BLaER1 treated with 17β-estradiol and CSF1 and Interleukin-3, amounts not matched to agents 10 nM and 100 nM (cell line): ENCODE measurements at regions not wholly inside any gene's neighbourhood (a gene's known extent, or its start where the extent isn't known, plus 50 kb on each side); places are given as distances from the start of the nearest gene placed in this dataset.

Source experiments
- H3K27ac ChIP-seq, 11 experiments: shearing (Covaris generic); formaldehyde crosslinking; 2 replicates each; pipeline ENCODE4 v1.8.1; 2022
- H3K27me3 ChIP-seq, 11 experiments: shearing (Covaris generic); formaldehyde crosslinking; 2 replicates each; pipeline ENCODE4 v1.8.1; 2022
- H3K36me3 ChIP-seq, 11 experiments: shearing (Covaris generic); formaldehyde crosslinking; 2 replicates each; pipeline ENCODE4 v1.8.1; 2022
- H3K4me1 ChIP-seq, 10 experiments: shearing (Covaris generic); formaldehyde crosslinking; 2 replicates each; pipeline ENCODE4 v1.8.1; 2022
- H3K4me2 ChIP-seq, 11 experiments: shearing (Covaris generic); formaldehyde crosslinking; 2 replicates each; pipeline ENCODE4 v1.8.1; 2022
- H3K4me3 ChIP-seq, 10 experiments: shearing (Covaris generic); formaldehyde crosslinking; 2 replicates each; pipeline ENCODE4 v1.8.1; 2022
- H3K9ac ChIP-seq, 11 experiments: shearing (Covaris generic); formaldehyde crosslinking; 2 replicates each; pipeline ENCODE4 v1.8.1; 2022
- H3K9me3 ChIP-seq, 11 experiments: shearing (Covaris generic); formaldehyde crosslinking; replicated peaks in 1 of 11; 2 replicates each; pipeline ENCODE4 v1.8.1; 2022
- H4K20me1 ChIP-seq, 11 experiments: shearing (Covaris generic); formaldehyde crosslinking; 2 replicates each; pipeline ENCODE4 v1.8.1; 2022
- Cebpa-rat ChIP-seq, 11 experiments: shearing (Covaris generic); IDR thresholded peaks; 2 replicates each; pipeline ENCODE4 v1.8.1; 2022

- H3K4me1 ChIP-seq, result peaks cover 0 to 11% (median 8%) of the 10 kb centered on the region in 10 experiments; a peak in 10 of 20 replicates
- no peak for TF ChIP-seq Cebpa-rat (IDR thresholded peaks at IDR 0.05)
- no peaks in the 10 kb centered on the region for H3K36me3 ChIP-seq
- no peak overlapping the region for H3K27ac ChIP-seq
- H3K4me2 ChIP-seq, result no peak overlapping the region
- no peaks in the 10 kb centered on the region for H4K20me1 ChIP-seq
- no peaks in the 10 kb centered on the region for H3K27me3 ChIP-seq
- no peak overlapping the region for H3K9ac ChIP-seq
- H3K4me3 ChIP-seq, result no peak overlapping the region
- peaks cover 7 to 26% (median 18%) of the 10 kb centered on the region in 11 experiments; a peak in 20 of 22 replicates for H3K9me3 ChIP-seq
These were observed 334.1 kb downstream of the TOX3 start for GRCh38 chr16:52212841-52213240.

- no peaks in the 10 kb centered on the region for H4K20me1 ChIP-seq
These were observed 337.7 kb downstream of the TOX3 start for GRCh38 chr16:52209227-52209626.

GRCh38 chr16:52203096-52203495 is 343.8 kb downstream of the TOX3 start:
- Histone ChIP-seq H4K20me1 (no peaks in the 10 kb centered on the region), H3K9ac (no peak overlapping the region), H3K9me3 (peaks cover 0 to 11% (median 10%) of the 10 kb centered on the region in 11 experiments; a peak in 14 of 22 replicates), H3K4me1 (no peaks in the 10 kb centered on the region), H3K36me3 (no peaks in the 10 kb centered on the region), H3K27me3 (no peaks in the 10 kb centered on the region), H3K4me2 (no peak overlapping the region), H3K27ac (no peak overlapping the region), H3K4me3 (no peak overlapping the region)
- no peak for TF ChIP-seq Cebpa-rat (IDR thresholded peaks at IDR 0.05)

More at GRCh38 chr16:52209227-52209626, 337.7 kb downstream of the TOX3 start:
- peaks cover 0 to 5% (median 3%) of the 10 kb centered on the region in 10 experiments; a peak in 10 of 20 replicates for H3K4me1 ChIP-seq
- H3K9ac ChIP-seq, result no peak overlapping the region
- H3K4me2 ChIP-seq, result no peak overlapping the region
- no peaks in the 10 kb centered on the region for H3K27me3 ChIP-seq
- H3K27ac ChIP-seq, result no peak overlapping the region
- TF ChIP-seq Cebpa-rat (IDR thresholded peaks at IDR 0.05), result no peak
- H3K9me3 ChIP-seq, result peaks cover 0 to 18% (median 11%) of the 10 kb centered on the region in 11 experiments; a peak in 14 of 22 replicates
- H3K4me3 ChIP-seq, result no peak overlapping the region
- no peaks in the 10 kb centered on the region for H3K36me3 ChIP-seq

DNA sequence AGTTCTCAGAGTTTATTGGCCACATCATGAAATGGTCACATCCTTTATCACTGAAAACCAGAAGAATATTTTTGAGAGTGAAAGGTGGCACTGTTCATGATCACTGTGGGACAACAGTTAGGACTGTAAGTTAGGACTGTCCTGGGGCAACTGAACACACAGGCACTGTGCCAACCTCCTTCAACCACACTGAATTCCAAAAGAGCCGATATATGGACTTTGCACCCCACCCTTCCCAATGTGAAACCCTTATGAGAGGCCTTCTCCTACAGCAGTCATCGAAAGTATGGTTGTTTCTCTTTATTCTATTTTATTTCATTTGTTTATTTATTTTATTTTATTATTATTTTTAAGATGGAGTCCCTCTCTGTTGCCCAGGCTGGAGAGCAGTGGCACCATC is 353.5 kb downstream of the TOX3 start:
- Histone ChIP-seq H3K27ac (no peak overlapping the region), H3K4me3 (no peak overlapping the region), H3K9ac (no peak overlapping the region), H3K9me3 (no peaks in the 10 kb centered on the region; a peak in 1 of 22 replicates), H3K27me3 (no peaks in the 10 kb centered on the region), H3K4me2 (no peak overlapping the region), H3K4me1 (no peaks in the 10 kb centered on the region), H4K20me1 (no peaks in the 10 kb centered on the region), H3K36me3 (no peaks in the 10 kb centered on the region)
- TF ChIP-seq Cebpa-rat (IDR thresholded peaks at IDR 0.05), result no peak

GRCh38 chr16:52191531-52192134 is 355.3 kb downstream of the TOX3 start:
- no peak overlapping the region for H3K27ac ChIP-seq
- H3K36me3 ChIP-seq, result no peaks in the 10 kb centered on the region
- H3K4me3 ChIP-seq, result no peak overlapping the region
- no peak overlapping the region for H3K9ac ChIP-seq
- H3K9me3 ChIP-seq, result no peaks in the 10 kb centered on the region; a peak in 1 of 22 replicates
- H3K4me2 ChIP-seq, result no peak overlapping the region
- H3K27me3 ChIP-seq, result no peaks in the 10 kb centered on the region
- H3K4me1 ChIP-seq, result no peaks in the 10 kb centered on the region
- TF ChIP-seq Cebpa-rat (IDR thresholded peaks at IDR 0.05), result no peak
- H4K20me1 ChIP-seq, result no peaks in the 10 kb centered on the region

DNA sequence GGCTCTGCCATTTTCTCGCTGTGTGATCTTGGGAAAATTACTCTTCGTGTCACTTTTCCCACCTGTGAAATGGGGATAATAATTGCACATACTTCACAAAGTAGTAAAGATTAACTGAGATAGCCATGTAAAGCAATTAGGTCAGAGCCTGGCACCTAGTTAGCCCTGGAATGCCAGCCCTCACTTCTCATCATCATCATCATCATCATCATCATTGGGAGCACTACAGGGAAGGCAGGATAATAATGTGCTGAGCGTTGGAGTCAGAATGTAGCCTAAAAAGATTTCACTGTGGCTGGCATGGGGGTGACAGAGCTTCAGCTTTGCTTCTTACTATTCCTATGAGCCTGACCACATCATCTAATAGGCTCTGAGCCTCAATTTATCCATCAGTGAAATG is 362.6 kb downstream of the TOX3 start:
- no peak overlapping the region for H3K9ac ChIP-seq
- H3K27ac ChIP-seq, result no peak overlapping the region
- no peaks in the 10 kb centered on the region for H3K36me3 ChIP-seq
- H3K9me3 ChIP-seq, result no peaks in the 10 kb centered on the region
- no peaks in the 10 kb centered on the region for H3K27me3 ChIP-seq
- H3K4me3 ChIP-seq, result no peak overlapping the region
- H4K20me1 ChIP-seq, result no peaks in the 10 kb centered on the region
- H3K4me1 ChIP-seq, result no peaks in the 10 kb centered on the region
- H3K4me2 ChIP-seq, result no peak overlapping the region
- no peak for TF ChIP-seq Cebpa-rat (IDR thresholded peaks at IDR 0.05)

- no peak overlapping the region for H3K27ac ChIP-seq
- no peak for TF ChIP-seq Cebpa-rat (IDR thresholded peaks at IDR 0.05)
- no peak overlapping the region for H3K9ac ChIP-seq
These were observed 364.1 kb downstream of the TOX3 start for GRCh38 chr16:52182840-52183239.

DNA sequence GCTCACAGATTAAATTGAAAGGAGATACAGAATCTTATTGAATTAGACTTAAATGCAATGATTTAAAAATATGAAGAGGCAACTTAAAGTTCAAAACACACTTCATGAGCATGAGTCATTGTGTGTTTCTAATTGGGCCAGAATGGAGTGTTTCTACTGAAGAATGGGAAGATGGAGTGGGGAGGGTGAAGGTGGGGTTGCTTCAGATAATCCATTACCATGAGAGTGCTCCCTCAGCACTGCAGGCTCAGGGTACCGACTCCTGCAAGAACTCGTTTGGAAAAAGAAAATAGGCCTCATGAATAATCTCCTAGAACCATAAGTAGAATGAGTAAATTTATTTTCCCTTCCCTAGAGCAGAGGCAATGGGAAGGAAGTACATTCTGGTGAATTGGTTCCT is 372.8 kb downstream of the TOX3 start:
- Histone ChIP-seq H3K27me3 (no peaks in the 10 kb centered on the region), H3K27ac (no peak overlapping the region), H3K4me3 (no peak overlapping the region), H3K4me1 (peaks cover 0 to 6% (median 0%) of the 10 kb centered on the region in 10 experiments; a peak in 2 of 20 replicates), H4K20me1 (no peaks in the 10 kb centered on the region), H3K36me3 (no peaks in the 10 kb centered on the region), H3K4me2 (no peak overlapping the region), H3K9ac (no peak overlapping the region), H3K9me3 (no peaks in the 10 kb centered on the region)
- TF ChIP-seq Cebpa-rat (IDR thresholded peaks at IDR 0.05), result no peak

More at GRCh38 chr16:52182840-52183239, 364.1 kb downstream of the TOX3 start:
- H3K36me3 ChIP-seq, result no peaks in the 10 kb centered on the region
- H3K4me2 ChIP-seq, result no peak overlapping the region
- H3K9me3 ChIP-seq, result no peaks in the 10 kb centered on the region
- H4K20me1 ChIP-seq, result no peaks in the 10 kb centered on the region
- H3K27me3 ChIP-seq, result no peaks in the 10 kb centered on the region
- H3K4me3 ChIP-seq, result no peak overlapping the region
- no peaks in the 10 kb centered on the region for H3K4me1 ChIP-seq

GRCh38 chr16:52171481-52171880 is 375.5 kb downstream of the TOX3 start:
- H3K36me3 ChIP-seq, result no peaks in the 10 kb centered on the region
- no peak overlapping the region for H3K9ac ChIP-seq
- H4K20me1 ChIP-seq, result no peaks in the 10 kb centered on the region
- no peaks in the 10 kb centered on the region for H3K27me3 ChIP-seq
- no peak overlapping the region for H3K4me3 ChIP-seq
- TF ChIP-seq Cebpa-rat (IDR thresholded peaks at IDR 0.05), result no peak
- no peaks in the 10 kb centered on the region for H3K9me3 ChIP-seq
- no peak overlapping the region for H3K4me2 ChIP-seq
- H3K4me1 ChIP-seq, result peaks cover 0 to 6% (median 0%) of the 10 kb centered on the region in 10 experiments; a peak in 2 of 20 replicates
- H3K27ac ChIP-seq, result no peak overlapping the region

GRCh38 chr16:52167328-52167727 is 379.6 kb downstream of the TOX3 start:
- no peak for TF ChIP-seq Cebpa-rat (IDR thresholded peaks at IDR 0.05)

More at GRCh38 chr16:52167328-52167727, 379.6 kb downstream of the TOX3 start:
- H3K36me3 ChIP-seq, result no peaks in the 10 kb centered on the region
- no peaks in the 10 kb centered on the region for H3K9me3 ChIP-seq
- H3K9ac ChIP-seq, result no peak overlapping the region
- no peaks in the 10 kb centered on the region for H4K20me1 ChIP-seq
- H3K27ac ChIP-seq, result no peak overlapping the region
- no peaks in the 10 kb centered on the region for H3K4me1 ChIP-seq
- no peaks in the 10 kb centered on the region for H3K27me3 ChIP-seq
- H3K4me2 ChIP-seq, result no peak overlapping the region
- H3K4me3 ChIP-seq, result no peak overlapping the region
